ENCODE measurements at regions not wholly inside any gene's neighbourhood (a gene's known extent, or its start where the extent isn't known, plus 50 kb on each side); places are given as distances from the start of the nearest gene placed in this dataset.

- Histone ChIP-seq H3F3A (ENCODE audit: low read length, unreplicated experiment) (no peaks in the 10 kb centered on the region), H3K36me3 (ENCODE audit: low read depth, low read length) (no peaks in the 10 kb centered on the region), H2AFZ (ENCODE audit: low read length) (peak overlapping the region; percentile 59), H3K4me2 (ENCODE audit: low read length) (no peak overlapping the region), H3K4me1 (ENCODE audit: insufficient read depth, low read length) (peaks cover 7% of the 10 kb centered on the region; the same call in 1 of the 2 replicates), H3K27me3 (ENCODE audit: low read length) (no peaks in the 10 kb centered on the region), H3K9ac (ENCODE audit: low read length) (no peak overlapping the region), H4K20me1 (ENCODE audit: low read length) (no peaks in the 10 kb centered on the region), H3K79me2 (ENCODE audit: low read length) (no peaks in the 10 kb centered on the region), H3K4me3 (ENCODE audit: low read length) (no peak overlapping the region), H3K27ac (ENCODE audit: low read length) (no peak overlapping the region), H3K9me2 (replicated peaks; ENCODE audit: low read length) (no peaks in the 10 kb centered on the region), H3K9me3 (ENCODE audit: low read length) (no peaks in the 10 kb centered on the region)
- TF ChIP-seq CTCF (conservative IDR thresholded peaks at IDR 0.05; ENCODE audit: low read depth, low read length) (no peak), EZH2 (IDR thresholded peaks at IDR 0.05; ENCODE audit: low read length, unreplicated experiment) (no peak), EZH2phosphoT487 (IDR thresholded peaks at IDR 0.05; ENCODE audit: borderline replicate concordance, low read length) (no peak)
- POLR2A ChIA-PET (ENCODE audit: unreplicated experiment): interaction anchor here (0.6 kb wide), 1 partner anchor 121 kb away, joined by 3 read pairs; no protein-coding TSS in a partner anchor
- ATAC-seq (peak; percentile 42; the same call in 1 of the 2 replicates), DNase-seq (no peak)
- CTCF ChIA-PET: no interaction called here
- no TSS peak for BruUV-seq (replicated peaks)
- intact Hi-C loops (cut with micrococcal nuclease): no loop called here
Measured at GRCh38 chrX:124426288-124427169, 80.2 kb downstream of the SH2D1A start.

GRCh38 chrX:124433186-124433585 lies 86.8 kb downstream of the SH2D1A start:
- intact Hi-C loops (cut with micrococcal nuclease): no loop called here
- Histone ChIP-seq H3K9me2 (replicated peaks; ENCODE audit: low read length) (no peaks in the 10 kb centered on the region), H4K20me1 (ENCODE audit: low read length) (no peaks in the 10 kb centered on the region), H3K4me1 (ENCODE audit: insufficient read depth, low read length) (no peaks in the 10 kb centered on the region), H3K4me3 (ENCODE audit: low read length) (no peak overlapping the region), H2AFZ (ENCODE audit: low read length) (no peak overlapping the region), H3K9ac (ENCODE audit: low read length) (no peak overlapping the region), H3K27me3 (ENCODE audit: low read length) (no peaks in the 10 kb centered on the region), H3K9me3 (ENCODE audit: low read length) (no peaks in the 10 kb centered on the region), H3K4me2 (ENCODE audit: low read length) (no peak overlapping the region), H3K36me3 (ENCODE audit: low read depth, low read length) (no peaks in the 10 kb centered on the region), H3F3A (ENCODE audit: low read length, unreplicated experiment) (no peaks in the 10 kb centered on the region), H3K27ac (ENCODE audit: low read length) (no peak overlapping the region), H3K79me2 (ENCODE audit: low read length) (no peaks in the 10 kb centered on the region)
- ATAC-seq: no peak
- no peak for DNase-seq
- POLR2A ChIA-PET (ENCODE audit: unreplicated experiment): no interaction called here
- no peak for TF ChIP-seq EZH2phosphoT487 (IDR thresholded peaks at IDR 0.05; ENCODE audit: borderline replicate concordance, low read length)
- TF ChIP-seq EZH2 (IDR thresholded peaks at IDR 0.05; ENCODE audit: low read length, unreplicated experiment): no peak
- TF ChIP-seq CTCF (conservative IDR thresholded peaks at IDR 0.05; ENCODE audit: low read depth, low read length): no peak
- no TSS peak for BruUV-seq (replicated peaks)
- CTCF ChIA-PET: no interaction called here

- intact Hi-C loops (cut with micrococcal nuclease): no loop called here
- Histone ChIP-seq H3K9me2 (replicated peaks; ENCODE audit: low read length) (no peaks in the 10 kb centered on the region), H3K27me3 (ENCODE audit: low read length) (no peaks in the 10 kb centered on the region), H3K9me3 (ENCODE audit: low read length) (no peaks in the 10 kb centered on the region), H3K27ac (ENCODE audit: low read length) (no peak overlapping the region), H3K79me2 (ENCODE audit: low read length) (no peaks in the 10 kb centered on the region), H3K36me3 (ENCODE audit: low read depth, low read length) (no peaks in the 10 kb centered on the region), H3K4me1 (ENCODE audit: insufficient read depth, low read length) (no peaks in the 10 kb centered on the region), H3K4me3 (ENCODE audit: low read length) (no peak overlapping the region), H3K4me2 (ENCODE audit: low read length) (no peak overlapping the region), H3K9ac (ENCODE audit: low read length) (no peak overlapping the region), H3F3A (ENCODE audit: low read length, unreplicated experiment) (no peaks in the 10 kb centered on the region), H2AFZ (ENCODE audit: low read length) (no peak overlapping the region), H4K20me1 (ENCODE audit: low read length) (no peaks in the 10 kb centered on the region)
- ChIA-PET CTCF (no interaction called here), POLR2A (ENCODE audit: unreplicated experiment) (no interaction called here)
- BruUV-seq (replicated peaks): no TSS peak
- no peak for ATAC-seq
- DNase-seq: no peak
- TF ChIP-seq EZH2phosphoT487 (IDR thresholded peaks at IDR 0.05; ENCODE audit: borderline replicate concordance, low read length) (no peak), EZH2 (IDR thresholded peaks at IDR 0.05; ENCODE audit: low read length, unreplicated experiment) (no peak), CTCF (conservative IDR thresholded peaks at IDR 0.05; ENCODE audit: low read depth, low read length) (no peak)
Measured at GRCh38 chrX:124435616-124436015, 89.3 kb downstream of the SH2D1A start.

Measured in PC-3 (cell line).